Adipocyte (in vitro differentiated cells): ENCODE measurements at regions not wholly inside any gene's neighbourhood (a gene's known extent, or its start where the extent isn't known, plus 50 kb on each side); places are given as distances from the start of the nearest gene placed in this dataset.
"Not testable (repeated sequence)": the region's sequence is repeated elsewhere in the genome, so short reads cannot be mapped to it uniquely, and the experiment has no call there.

Experiments used
- DNase-seq: peaks from one replicate; pipeline ENCODE4 v3.0.0-alpha.2; 2015; ENCODE audit warnings: low read depth
- H3K27me3 ChIP-seq: replicated peaks from 2 replicates; pipeline ENCODE4 v1.7.0; 2013; ENCODE audit warnings: mild to moderate bottlenecking, low read length, moderate library complexity; ENCODE audit not compliant: control insufficient read depth, insufficient read depth
- H3K36me3 ChIP-seq: 2 replicates; pipeline ENCODE4 v1.7.0; 2013; ENCODE audit warnings: low read length, mild to moderate bottlenecking, moderate library complexity; ENCODE audit not compliant: control insufficient read depth, insufficient read depth, severe bottlenecking
- H3K4me1 ChIP-seq: 2 replicates; pipeline ENCODE4 v1.7.0; 2013; ENCODE audit warnings: mild to moderate bottlenecking, low read length, moderate library complexity; ENCODE audit not compliant: control insufficient read depth, insufficient read depth
- H3K4me3 ChIP-seq: 2 replicates; pipeline ENCODE4 v1.7.0; 2013; ENCODE audit warnings: mild to moderate bottlenecking, low read length, moderate library complexity
- H3K9ac ChIP-seq: 2 replicates; pipeline ENCODE4 v1.7.0; 2013; ENCODE audit warnings: mild to moderate bottlenecking, low read length, moderate library complexity
- H3K9me3 ChIP-seq: 2 replicates; pipeline ENCODE4 v1.7.0; 2013; ENCODE audit warnings: mild to moderate bottlenecking, low read length, moderate library complexity; ENCODE audit not compliant: control insufficient read depth

GRCh38 chr2:196293751-196294515, 122.6 kb upstream of the STK17B start:
- Histone ChIP-seq H3K9me3 (no peaks in the 10 kb centered on the region), H3K4me1 (peaks cover 22% of the 10 kb centered on the region), H3K9ac (peak overlapping the region; percentile 43), H3K4me3 (peak overlapping the region; percentile 21), H3K36me3 (no peaks in the 10 kb centered on the region), H3K27me3 (no peaks in the 10 kb centered on the region)
- peak; percentile 91 for DNase-seq

- H3K36me3 ChIP-seq = no peaks in the 10 kb centered on the region
- peaks cover 22% of the 10 kb centered on the region for H3K4me1 ChIP-seq
- H3K9ac ChIP-seq = peak overlapping the region; percentile 30
- no peaks in the 10 kb centered on the region for H3K9me3 ChIP-seq
- peak overlapping the region; percentile 21 for H3K4me3 ChIP-seq
- DNase-seq = no peak
- H3K27me3 ChIP-seq = no peaks in the 10 kb centered on the region
These were observed 123.1 kb upstream of the STK17B start for GRCh38 chr2:196294516-196294909.

- no peaks in the 10 kb centered on the region for H3K36me3 ChIP-seq
- peaks cover 22% of the 10 kb centered on the region for H3K4me1 ChIP-seq
- peak overlapping the region; percentile 30 for H3K9ac ChIP-seq
- H3K4me3 ChIP-seq = peak overlapping the region; percentile 21
- DNase-seq = peak; percentile 19
- no peaks in the 10 kb centered on the region for H3K9me3 ChIP-seq
- H3K27me3 ChIP-seq = no peaks in the 10 kb centered on the region
These were observed 123.6 kb upstream of the STK17B start for GRCh38 chr2:196295005-196295404.

GRCh38 chr2:196298106-196298723, 126.8 kb upstream of the STK17B start:
- H3K27me3 ChIP-seq, H3K4me3 ChIP-seq, H3K36me3 ChIP-seq, H3K9me3 ChIP-seq, H3K9ac ChIP-seq: not testable (repeated sequence)
- H3K4me1 ChIP-seq = peaks cover 22% of the 10 kb centered on the region
- peak; percentile 80 for DNase-seq

- Histone ChIP-seq H3K36me3 (no peaks in the 10 kb centered on the region), H3K4me1 (peaks cover 20% of the 10 kb centered on the region), H3K27me3 (no peaks in the 10 kb centered on the region), H3K4me3 (no peak overlapping the region), H3K9me3 (no peaks in the 10 kb centered on the region), H3K9ac (no peak overlapping the region)
- no peak for DNase-seq
These were observed 136.5 kb upstream of the STK17B start for GRCh38 chr2:196307775-196308305.

GRCh38 chr2:196309691-196310090, 138.3 kb upstream of the STK17B start:
- H3K27me3 ChIP-seq = no peaks in the 10 kb centered on the region
- peak overlapping the region; percentile 60 for H3K9ac ChIP-seq
- no peak overlapping the region for H3K4me3 ChIP-seq
- H3K36me3 ChIP-seq = no peaks in the 10 kb centered on the region
- peak; percentile 34 for DNase-seq
- H3K9me3 ChIP-seq = no peaks in the 10 kb centered on the region
- peaks cover 27% of the 10 kb centered on the region for H3K4me1 ChIP-seq

- peaks cover 34% of the 10 kb centered on the region for H3K4me1 ChIP-seq
- no peak for DNase-seq
- no peak overlapping the region for H3K9ac ChIP-seq
- H3K4me3 ChIP-seq = no peak overlapping the region
- H3K36me3 ChIP-seq = peaks cover 4% of the 10 kb centered on the region
- no peaks in the 10 kb centered on the region for H3K9me3 ChIP-seq
- H3K27me3 ChIP-seq = no peaks in the 10 kb centered on the region
These were observed 142.8 kb upstream of the STK17B start for GRCh38 chr2:196314157-196314556.

GRCh38 chr2:196314780-196315179, 143.4 kb upstream of the STK17B start:
- H3K9ac ChIP-seq = no peak overlapping the region
- DNase-seq = peak; percentile 36
- H3K27me3 ChIP-seq = no peaks in the 10 kb centered on the region
- H3K4me3 ChIP-seq = no peak overlapping the region
- H3K9me3 ChIP-seq = no peaks in the 10 kb centered on the region
- H3K36me3 ChIP-seq = peaks cover 8% of the 10 kb centered on the region
- H3K4me1 ChIP-seq = peaks cover 27% of the 10 kb centered on the region

GRCh38 chr2:196315388-196316049, 144.1 kb upstream of the STK17B start:
- H3K4me1 ChIP-seq = peaks cover 20% of the 10 kb centered on the region
- H3K27me3 ChIP-seq = no peaks in the 10 kb centered on the region
- DNase-seq = peak; percentile 59
- no peaks in the 10 kb centered on the region for H3K9me3 ChIP-seq
- H3K36me3 ChIP-seq = peaks cover 8% of the 10 kb centered on the region
- H3K9ac ChIP-seq = no peak overlapping the region
- H3K4me3 ChIP-seq = no peak overlapping the region

GRCh38 chr2:196316050-196316430, 144.7 kb upstream of the STK17B start:
- peaks cover 8% of the 10 kb centered on the region for H3K36me3 ChIP-seq
- peaks cover 17% of the 10 kb centered on the region for H3K4me1 ChIP-seq
- DNase-seq = peak; percentile 70

More at GRCh38 chr2:196316050-196316430, 144.7 kb upstream of the STK17B start:
- Histone ChIP-seq H3K4me3 (no peak overlapping the region), H3K9me3 (no peaks in the 10 kb centered on the region), H3K9ac (no peak overlapping the region), H3K27me3 (no peaks in the 10 kb centered on the region)
